ENCODE measurements at regions not wholly inside any gene's neighbourhood (a gene's known extent, or its start where the extent isn't known, plus 50 kb on each side); places are given as distances from the start of the nearest gene placed in this dataset.
A peak's percentile ranks its signal among the peaks of the same experiment; 100 is the strongest.

DNA sequence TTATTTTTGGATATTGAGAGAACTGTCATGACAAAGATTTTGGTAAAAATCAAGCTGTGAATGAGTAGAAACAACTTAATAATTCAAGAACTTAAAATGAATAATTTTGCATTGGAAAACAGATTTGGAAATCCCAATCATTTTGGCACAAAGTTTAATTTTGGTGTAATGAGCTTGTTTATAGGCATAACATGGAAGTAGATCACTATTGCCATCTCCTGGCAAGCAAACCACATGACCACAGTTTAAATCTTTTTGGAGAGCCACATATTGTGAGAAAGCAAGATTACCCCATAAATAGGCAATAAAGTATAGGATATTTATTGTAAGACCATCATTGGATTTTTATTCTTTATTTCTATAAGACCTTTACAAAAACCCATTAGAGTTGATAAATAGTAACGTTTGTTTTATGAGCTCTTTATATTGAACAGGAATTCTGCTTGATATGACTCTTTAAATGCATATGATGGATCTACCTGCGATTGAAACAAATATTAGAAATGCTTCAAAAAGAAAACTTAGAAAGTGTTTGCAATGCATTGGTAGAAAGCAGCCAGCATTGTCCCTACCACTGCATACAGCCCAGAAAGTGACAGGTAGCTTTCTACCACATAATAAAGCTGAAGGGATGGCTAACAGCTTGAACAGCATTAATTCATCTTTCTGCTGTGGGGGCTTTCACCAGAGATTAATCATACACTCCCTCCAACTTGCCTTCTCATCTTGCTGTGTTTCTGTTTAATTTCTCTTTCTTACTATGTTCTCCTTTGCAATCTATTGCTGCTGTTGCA is 766.8 kb downstream of the TBL1XR1 start:
- DNase-seq (ENCODE audit: insufficient read length, low spot score) (no peak), FAIRE-seq (peak; percentile 60)
- TF ChIP-seq, protein P1, sequence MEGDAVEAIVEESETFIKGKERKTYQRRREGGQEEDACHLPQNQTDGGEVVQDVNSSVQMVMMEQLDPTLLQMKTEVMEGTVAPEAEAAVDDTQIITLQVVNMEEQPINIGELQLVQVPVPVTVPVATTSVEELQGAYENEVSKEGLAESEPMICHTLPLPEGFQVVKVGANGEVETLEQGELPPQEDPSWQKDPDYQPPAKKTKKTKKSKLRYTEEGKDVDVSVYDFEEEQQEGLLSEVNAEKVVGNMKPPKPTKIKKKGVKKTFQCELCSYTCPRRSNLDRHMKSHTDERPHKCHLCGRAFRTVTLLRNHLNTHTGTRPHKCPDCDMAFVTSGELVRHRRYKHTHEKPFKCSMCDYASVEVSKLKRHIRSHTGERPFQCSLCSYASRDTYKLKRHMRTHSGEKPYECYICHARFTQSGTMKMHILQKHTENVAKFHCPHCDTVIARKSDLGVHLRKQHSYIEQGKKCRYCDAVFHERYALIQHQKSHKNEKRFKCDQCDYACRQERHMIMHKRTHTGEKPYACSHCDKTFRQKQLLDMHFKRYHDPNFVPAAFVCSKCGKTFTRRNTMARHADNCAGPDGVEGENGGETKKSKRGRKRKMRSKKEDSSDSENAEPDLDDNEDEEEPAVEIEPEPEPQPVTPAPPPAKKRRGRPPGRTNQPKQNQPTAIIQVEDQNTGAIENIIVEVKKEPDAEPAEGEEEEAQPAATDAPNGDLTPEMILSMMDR (IDR thresholded peaks at IDR 0.05; ENCODE audit: insufficient read depth, missing control alignments), result peak; percentile 94

DNA sequence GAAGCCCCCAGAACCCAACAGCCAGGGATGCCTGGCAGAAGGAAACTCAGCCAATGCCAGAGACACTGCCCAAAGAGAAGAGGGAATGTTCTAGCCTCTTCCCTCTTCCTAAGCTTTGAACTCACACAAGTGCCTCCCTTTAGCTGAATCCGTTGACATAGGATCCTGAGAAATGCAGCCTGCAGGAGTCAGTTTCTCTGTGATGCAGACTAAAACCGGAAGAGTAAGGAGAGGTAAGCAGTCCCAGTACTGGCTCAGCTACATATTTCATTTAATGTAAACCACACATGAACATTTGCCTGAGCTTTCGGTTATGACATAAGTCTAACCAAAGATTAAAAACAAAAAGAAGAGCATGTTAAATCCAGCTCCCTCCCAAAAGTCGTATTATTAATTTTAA is 768.7 kb downstream of the TBL1XR1 start:
- TF ChIP-seq, protein P1 (IDR thresholded peaks at IDR 0.05; ENCODE audit: insufficient read depth, missing control alignments), result no peak
- DNase-seq (ENCODE audit: insufficient read length, low spot score) (no peak), FAIRE-seq (no peak)

DNA sequence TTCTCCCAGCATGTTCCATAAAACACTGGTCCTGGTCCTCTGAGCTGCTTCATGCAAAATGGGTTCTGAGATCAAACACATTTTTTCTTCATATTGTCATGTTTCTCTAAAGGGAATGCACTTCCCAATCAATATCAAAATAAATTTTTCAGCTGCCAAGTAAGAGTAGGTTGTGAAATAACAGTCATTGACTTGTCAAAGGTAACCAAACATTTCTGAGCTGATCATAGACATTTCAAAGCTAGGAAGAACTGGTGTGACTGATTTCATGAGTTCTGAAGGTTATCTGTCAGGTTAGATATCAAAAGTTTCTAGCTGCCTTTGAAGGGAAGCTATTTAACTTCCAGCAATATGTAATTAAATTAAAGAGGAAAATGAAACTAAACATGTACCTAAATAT is 770.9 kb downstream of the TBL1XR1 start:
- no peak for FAIRE-seq
- DNase-seq (ENCODE audit: insufficient read length, low spot score), result no peak
- TF ChIP-seq, protein P1 (IDR thresholded peaks at IDR 0.05; ENCODE audit: insufficient read depth, missing control alignments), result no peak

DNA sequence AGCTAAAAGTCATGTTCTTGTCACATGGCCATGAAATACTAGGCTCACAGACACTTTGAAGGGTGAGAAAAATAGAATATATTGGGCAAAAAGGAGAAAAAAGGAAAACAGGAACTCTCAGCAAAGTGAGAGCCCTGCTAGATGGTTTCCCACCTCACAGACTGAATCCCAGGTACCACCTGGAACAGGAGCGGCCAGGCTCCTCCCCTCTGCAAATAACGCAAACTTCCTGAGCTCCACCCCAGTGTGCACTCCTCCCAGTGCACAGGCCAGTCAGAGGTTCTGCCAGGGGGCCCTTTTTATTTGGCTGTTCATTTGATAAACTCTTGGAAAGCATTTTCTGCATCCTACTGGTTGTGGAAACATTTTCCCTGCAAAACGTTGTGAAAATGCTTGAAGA is 780.4 kb downstream of the TBL1XR1 start:
- DNase-seq (ENCODE audit: insufficient read length, low spot score) (no peak), FAIRE-seq (no peak)
- TF ChIP-seq, protein P1 (IDR thresholded peaks at IDR 0.05; ENCODE audit: insufficient read depth, missing control alignments), result no peak

DNA sequence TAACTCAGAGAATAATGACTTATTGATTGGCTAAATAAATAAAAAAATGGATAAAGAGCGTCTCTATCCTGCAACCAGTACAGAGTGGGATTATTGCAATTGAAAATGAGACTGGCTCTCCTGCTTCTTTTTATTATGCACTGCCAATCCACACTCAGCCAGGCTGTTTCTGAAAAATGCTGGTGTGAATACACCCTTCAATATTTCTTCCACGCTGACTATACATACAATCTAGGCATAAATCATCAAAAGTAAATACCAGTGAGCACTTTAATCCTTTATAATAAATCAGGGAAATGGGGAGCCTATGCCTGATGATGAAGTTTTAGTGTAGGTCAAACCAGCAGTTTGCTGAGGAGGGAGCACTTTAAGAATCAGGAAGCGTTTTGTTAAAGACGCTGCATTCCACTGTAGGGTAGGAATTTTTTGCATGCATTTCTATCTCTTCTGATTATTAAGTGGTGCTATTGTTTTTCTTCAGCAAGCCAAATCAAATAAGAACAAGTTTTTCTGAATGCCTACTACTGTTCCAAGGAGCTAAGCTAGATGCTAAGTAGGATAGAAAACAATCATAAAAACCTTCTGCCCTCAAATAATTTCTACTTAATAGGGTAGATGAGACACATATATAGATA is 781.5 kb downstream of the TBL1XR1 start:
- no peak for DNase-seq (ENCODE audit: insufficient read length, low spot score)
- FAIRE-seq, result no peak
- TF ChIP-seq, protein P1 (IDR thresholded peaks at IDR 0.05; ENCODE audit: insufficient read depth, missing control alignments), result no peak

DNA sequence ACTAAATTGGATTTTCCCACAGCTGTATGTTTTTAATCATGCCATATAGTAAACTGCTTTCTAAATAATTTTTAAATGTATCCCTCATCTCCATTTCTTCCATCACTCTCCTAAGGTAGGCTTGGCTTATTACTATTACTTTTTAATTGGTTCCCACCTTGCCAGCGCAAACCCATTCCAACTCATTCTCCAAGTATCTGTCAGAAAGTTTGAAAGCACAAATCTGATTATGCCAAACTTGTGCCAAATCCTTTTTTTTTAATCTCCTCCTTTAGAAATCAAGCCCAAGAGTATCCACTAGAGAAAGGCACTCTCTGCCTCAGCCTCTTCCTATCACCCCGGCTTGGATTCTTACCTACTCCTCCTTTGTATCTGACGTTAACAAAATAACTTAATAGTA is 784.5 kb downstream of the TBL1XR1 start:
- no peak for FAIRE-seq
- TF ChIP-seq, protein P1 (IDR thresholded peaks at IDR 0.05; ENCODE audit: insufficient read depth, missing control alignments), result no peak
- DNase-seq (ENCODE audit: insufficient read length, low spot score), result no peak

DNA sequence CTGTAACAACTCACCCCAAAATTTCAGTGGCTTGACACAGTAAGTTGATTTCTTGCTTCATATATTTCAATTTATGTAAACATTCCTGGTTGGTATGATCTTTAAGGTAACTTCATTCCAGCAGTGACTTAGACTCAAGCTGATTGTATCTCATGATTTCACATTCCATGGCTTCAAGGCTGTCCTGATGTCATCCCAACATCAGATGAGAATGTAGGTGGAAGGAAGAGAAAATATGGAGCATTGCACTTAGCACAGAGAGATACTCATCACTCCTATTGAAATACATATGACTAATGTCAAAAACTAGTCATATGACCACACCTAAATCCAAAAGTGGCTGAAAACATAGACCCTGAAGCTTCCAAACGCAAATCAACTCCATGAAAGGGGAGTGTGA is 793.8 kb downstream of the TBL1XR1 start:
- no peak for FAIRE-seq
- DNase-seq (ENCODE audit: insufficient read length, low spot score), result no peak
- TF ChIP-seq, protein P1 (IDR thresholded peaks at IDR 0.05; ENCODE audit: insufficient read depth, missing control alignments), result no peak

Measured in D721Med (cell line).